ENCODE measurements at regions not wholly inside any gene's neighbourhood (a gene's known extent, or its start where the extent isn't known, plus 50 kb on each side); places are given as distances from the start of the nearest gene placed in this dataset.

GRCh38 chr3:76138921-76139320 is 353.6 kb upstream of the ZNF717 start:
- TF ChIP-seq POLR2A (IDR thresholded peaks at IDR 0.05; ENCODE audit: low read depth, low read length) (no peak), TAF1 (IDR thresholded peaks at IDR 0.05; ENCODE audit: low read depth, low read length) (no peak), POLR2AphosphoS5 (IDR thresholded peaks at IDR 0.05; ENCODE audit: low read depth, low read length) (no peak), SPI1 (IDR thresholded peaks at IDR 0.05; ENCODE audit: low read depth, low read length) (no peak)
